ENCODE measurements at regions not wholly inside any gene's neighbourhood (a gene's known extent, or its start where the extent isn't known, plus 50 kb on each side); places are given as distances from the start of the nearest gene placed in this dataset.

GRCh38 chr11:11038352-11038751 lies 180.5 kb upstream of the ZBED5 start:
- no peak for TF ChIP-seq CTCF (conservative IDR thresholded peaks at IDR 0.05; ENCODE audit: low read length)
- TF ChIP-seq EZH2phosphoT487 (IDR thresholded peaks at IDR 0.05; ENCODE audit: borderline replicate concordance, low read depth, low read length) = no peak

Measured in OCI-LY7 (cell line).